ENCODE measurements at regions not wholly inside any gene's neighbourhood (a gene's known extent, or its start where the extent isn't known, plus 50 kb on each side); places are given as distances from the start of the nearest gene placed in this dataset.
"Not testable (repeated sequence)": the region's sequence is repeated elsewhere in the genome, so short reads cannot be mapped to it uniquely, and the experiment has no call there.

- DNase-seq: no peak
These were observed 634.5 kb downstream of the QKI start for GRCh38 chr6:164048840-164049516.

GRCh38 chr6:164045082-164045481 lies 630.6 kb downstream of the QKI start:
- no peak for DNase-seq

DNA sequence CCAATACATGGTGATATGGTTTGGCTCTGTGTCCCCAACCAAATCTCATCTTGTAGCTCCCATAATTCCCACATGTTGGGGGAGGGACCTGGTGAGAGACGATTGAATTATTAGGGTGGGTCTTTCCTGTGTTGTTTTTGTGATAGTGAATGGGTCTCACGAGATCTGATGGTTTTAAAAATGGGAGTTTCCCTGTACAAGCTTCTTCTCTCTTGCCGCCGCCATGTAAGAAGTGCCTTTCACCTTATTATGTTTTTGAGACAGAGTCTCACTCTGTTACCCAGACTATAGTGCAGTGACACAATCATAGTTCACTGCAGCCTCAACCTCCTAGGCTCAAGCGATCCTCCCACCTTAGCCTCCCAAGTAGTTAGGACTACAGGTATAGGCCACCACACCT lies 629.1 kb downstream of the QKI start:
- not testable (repeated sequence) for DNase-seq

DNA sequence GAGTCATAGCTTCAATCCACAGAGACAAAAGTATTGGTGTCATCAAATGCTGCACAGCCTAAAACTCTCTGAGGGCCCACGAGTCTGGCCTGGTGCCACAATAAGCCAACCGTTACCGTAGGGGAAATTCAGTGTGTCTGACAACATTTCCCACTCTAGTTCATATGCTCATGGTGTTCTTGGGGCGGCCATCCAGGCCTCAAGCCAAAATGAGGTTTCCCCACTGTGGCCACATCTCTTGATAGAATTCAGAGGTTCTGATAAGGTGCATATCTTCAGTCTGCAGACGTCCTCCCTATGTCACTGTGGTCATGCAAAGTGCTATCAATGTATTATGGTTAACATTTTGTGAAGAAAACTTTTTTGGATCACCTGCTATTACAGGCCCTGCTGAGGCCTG lies 627.7 kb downstream of the QKI start:
- DNase-seq: no peak

GRCh38 chr6:164040994-164041393 lies 626.5 kb downstream of the QKI start:
- DNase-seq: no peak

GRCh38 chr6:164039954-164040375 lies 625.4 kb downstream of the QKI start:
- DNase-seq: no peak

DNA sequence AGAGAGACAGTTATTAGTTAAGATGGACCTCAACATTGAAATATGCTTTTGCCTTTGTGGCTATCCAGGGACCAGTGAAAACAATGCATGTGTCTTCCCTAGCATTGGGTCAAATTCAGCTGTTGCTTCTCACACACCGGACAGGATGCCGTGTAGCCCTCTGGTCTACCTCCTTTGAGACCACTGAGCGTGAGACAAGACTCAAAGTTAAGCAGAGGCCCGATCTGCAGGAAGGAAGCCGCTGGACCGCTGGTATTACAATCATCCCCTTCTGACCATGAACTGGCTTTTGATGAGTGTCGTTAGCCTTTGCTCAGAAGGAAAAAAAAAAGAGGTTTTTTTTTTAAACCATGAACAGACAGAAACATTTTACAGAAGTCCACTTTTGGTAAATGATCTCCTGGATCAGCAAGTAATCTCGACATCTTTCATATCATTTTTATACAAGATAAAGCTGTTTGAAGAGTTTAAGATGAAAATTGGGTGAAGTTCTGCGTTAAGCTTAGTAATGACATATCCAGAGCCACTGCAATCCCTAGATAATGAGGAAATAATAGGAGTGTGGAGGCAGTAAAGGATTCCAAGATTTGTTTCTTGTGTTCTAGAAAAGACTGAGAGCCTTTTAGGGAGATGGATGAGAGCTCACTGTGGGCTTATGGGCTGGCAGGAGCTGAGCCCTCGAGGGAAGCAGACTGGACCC lies 622.8 kb downstream of the QKI start:
- no peak for DNase-seq

- no peak for DNase-seq
These were observed 621.5 kb downstream of the QKI start for GRCh38 chr6:164035900-164036485.

- no peak for DNase-seq
These were observed 620.2 kb downstream of the QKI start for GRCh38 chr6:164034602-164035140.

DNA sequence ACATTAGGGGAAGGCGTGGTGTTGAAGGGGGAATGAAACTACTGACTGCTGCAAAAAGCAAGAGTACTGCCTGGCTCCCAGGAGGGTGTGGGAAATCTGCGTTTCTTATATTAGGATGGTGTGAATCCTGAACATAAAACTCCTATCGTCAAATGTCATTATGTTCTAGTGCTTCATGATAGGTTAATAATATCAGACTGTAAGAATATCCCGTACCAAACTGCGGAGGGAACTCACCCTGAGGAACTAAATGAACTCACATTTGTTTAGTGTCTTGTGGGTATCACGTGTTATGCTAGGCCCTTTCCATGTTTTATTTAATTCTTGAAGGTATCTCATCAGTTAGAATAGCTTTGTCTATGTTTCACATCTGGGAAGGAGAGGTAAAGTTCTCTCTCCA lies 610.7 kb downstream of the QKI start:
- DNase-seq: no peak

GRCh38 chr6:164023535-164023934 lies 609.0 kb downstream of the QKI start:
- DNase-seq: no peak

DNA sequence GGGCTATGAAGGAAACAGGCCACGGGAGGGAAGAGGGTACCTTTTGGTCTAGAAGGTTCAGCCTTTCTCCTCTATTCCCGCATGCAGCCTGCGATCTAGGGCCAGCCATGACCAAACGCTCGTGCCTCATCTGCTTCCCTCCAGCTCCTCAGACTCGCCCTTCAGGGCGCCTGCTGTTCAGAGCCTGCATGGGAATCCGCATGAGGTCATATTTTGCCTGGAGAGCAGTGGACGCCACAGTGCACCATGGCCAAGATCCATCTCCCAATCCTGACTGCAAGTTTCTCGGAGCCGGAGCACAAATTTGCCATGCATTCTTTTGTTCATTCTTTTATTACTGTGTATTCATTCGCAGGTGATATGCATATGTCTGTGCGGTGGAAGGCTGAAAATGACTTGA lies 608.1 kb downstream of the QKI start:
- no peak for DNase-seq

GRCh38 chr6:164021589-164022250 lies 607.2 kb downstream of the QKI start:
- no peak for DNase-seq

DNA sequence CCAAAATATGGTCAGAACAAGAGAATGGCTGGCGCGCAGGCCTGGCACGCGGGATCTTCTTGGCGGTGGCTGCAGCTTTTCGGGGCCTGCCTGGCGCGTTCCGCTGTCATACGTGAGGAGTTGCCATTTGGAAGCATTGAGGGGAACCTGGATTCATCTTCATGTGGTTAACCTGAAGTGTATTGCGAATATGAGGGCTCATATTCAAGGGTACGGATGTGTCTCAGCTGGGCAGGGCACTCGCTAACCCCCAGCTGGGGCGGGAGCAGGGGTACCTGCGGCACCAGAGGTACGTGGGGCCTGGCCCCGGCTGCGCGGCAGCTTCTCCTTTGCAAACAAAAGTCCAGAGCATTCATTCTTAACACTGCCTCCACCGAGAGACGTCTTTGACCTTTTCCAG lies 605.6 kb downstream of the QKI start:
- no peak for DNase-seq

DNA sequence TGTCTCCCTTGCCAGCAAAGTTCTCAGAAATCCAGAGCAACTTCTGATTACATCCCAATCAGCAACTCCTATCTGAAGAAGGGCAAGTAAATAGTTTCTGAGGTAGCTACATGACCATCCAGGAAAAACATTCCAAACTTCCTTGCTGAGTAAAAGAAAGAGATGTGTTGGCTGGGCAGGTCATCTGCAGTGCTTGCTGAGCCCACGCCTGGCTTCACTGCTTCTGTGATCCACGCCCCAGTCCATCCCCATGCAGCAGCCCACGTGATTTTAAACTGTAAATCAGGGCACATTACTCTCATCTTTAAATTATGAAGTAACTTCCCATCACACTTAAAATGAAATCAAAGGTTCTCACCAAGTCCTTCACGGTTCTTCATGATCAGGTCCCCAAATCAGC lies 603.6 kb downstream of the QKI start:
- DNase-seq: no peak

GRCh38 chr6:164016056-164016455 lies 601.5 kb downstream of the QKI start:
- no peak for DNase-seq

GRCh38 chr6:164015088-164015484 lies 600.6 kb downstream of the QKI start:
- no peak for DNase-seq

DNA sequence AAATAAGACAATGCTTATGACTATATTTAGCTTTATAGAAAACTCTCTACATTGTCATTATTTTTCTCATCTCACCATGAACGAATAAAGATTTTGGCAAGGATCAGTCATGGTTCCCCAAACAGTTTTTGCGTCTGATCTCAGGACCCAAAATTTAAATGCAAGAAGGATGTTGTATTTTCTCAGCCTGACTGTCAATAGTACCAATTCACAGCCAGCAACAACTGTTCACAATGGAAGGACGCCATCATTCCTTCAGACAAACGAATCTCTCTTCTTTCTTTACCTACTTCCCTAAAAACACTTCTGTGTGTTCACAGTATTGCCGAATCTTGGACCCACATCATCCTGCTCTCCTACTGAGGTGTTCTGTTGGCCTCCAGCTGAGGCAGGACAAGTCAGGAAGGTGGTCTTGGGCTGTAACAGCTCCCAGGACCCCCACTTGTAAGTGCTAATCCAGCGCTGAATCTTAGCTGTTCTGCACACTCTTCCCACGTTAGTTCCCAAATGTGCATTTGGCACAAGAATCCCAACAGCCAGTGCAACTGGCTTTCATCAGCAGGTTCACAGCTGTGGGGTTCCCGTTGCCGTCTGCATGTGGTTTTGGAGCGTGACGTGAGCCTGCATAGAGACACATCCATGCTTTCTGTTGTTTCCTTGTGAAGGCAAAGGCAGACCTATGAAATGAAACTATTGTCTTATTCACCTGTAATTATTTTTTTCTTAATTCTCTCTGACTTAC lies 600.0 kb downstream of the QKI start:
- DNase-seq: no peak

- DNase-seq: no peak
These were observed 599.1 kb downstream of the QKI start for GRCh38 chr6:164013480-164014208.

DNA sequence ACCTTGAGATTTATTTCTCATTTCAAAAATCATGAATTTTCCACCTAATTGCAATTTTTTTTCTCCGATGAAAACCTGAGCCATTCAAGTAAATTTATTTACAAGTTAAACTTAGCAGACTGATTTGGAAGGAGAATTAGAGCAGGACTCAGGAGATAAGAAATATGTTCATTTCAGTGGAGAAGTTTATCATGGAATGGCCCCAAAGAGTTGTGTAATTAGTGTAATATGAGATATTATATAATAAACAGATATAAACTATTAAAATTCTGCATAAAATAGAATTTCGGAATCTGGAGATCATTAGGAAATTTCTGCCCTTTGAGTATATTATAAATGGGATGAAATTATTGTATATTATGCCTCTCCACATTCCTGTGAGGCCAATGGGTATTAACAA lies 596.8 kb downstream of the QKI start:
- no peak for DNase-seq

- DNase-seq: no peak
These were observed 596.1 kb downstream of the QKI start for GRCh38 chr6:164010441-164011103.

DNA sequence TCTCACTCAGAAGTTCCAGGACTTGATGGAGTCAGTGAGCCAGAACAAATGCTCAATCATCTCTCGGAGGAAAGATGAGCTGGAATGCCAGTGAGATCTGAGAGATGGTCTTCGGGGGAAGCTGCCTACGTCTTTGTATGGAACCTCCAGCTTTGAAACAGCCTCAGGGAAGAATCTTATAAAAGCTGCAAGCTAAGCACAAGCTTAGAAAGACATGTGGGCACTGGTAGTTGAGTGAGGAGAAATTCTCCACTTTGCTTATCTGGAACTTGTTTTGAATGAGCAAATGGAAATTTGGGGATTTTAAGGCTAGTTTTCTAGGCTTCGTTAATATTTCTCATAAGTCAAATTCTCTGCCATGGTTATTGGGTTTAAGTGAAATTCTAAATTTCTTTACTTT lies 594.4 kb downstream of the QKI start:
- no peak for DNase-seq

All from SHP77 treated with DMSO at 0.1 percent for 48 hours (cell line).